Naive thymus-derived CD4-positive, alpha-beta T cell (primary cell): ENCODE measurements at regions not wholly inside any gene's neighbourhood (a gene's known extent, or its start where the extent isn't known, plus 50 kb on each side); places are given as distances from the start of the nearest gene placed in this dataset.

ENCODE experiments used
- ATAC-seq: fragments of 150-1000 bp; cut with Tn5 transposase; 2 replicates; pipeline ENCODE4 v1.10.0; 2021; ENCODE audit warnings: mild to moderate bottlenecking, moderate library complexity
- CTCF ChIA-PET: fragments of 350-600 bp; sonication (Branson Sonifier 250); formaldehyde crosslinking; loops from one replicate; lab custom pipeline; 2021; ENCODE audit warnings: antibody characterized with exemption; lab: Charles Lee
- POLR2A ChIA-PET: fragments of 350-600 bp; sonication (Branson Sonifier 250); formaldehyde crosslinking; loops from one replicate; lab custom pipeline; 2021; ENCODE audit warnings: antibody characterized with exemption, inconsistent platforms; lab: Charles Lee
- DNase-seq, 9 donors: peaks; one replicate each; pipeline versions ENCODE4 v3.0.0 to v3.0.0-alpha.2; 2020 to 2022; ENCODE audit warnings: mixed read lengths in 1 of 9
- H3K27ac ChIP-seq: one replicate; pipeline ENCODE4 v1.7.0; 2013; ENCODE audit warnings: mild to moderate bottlenecking, low read depth, low read length, moderate library complexity
- H3K27me3 ChIP-seq, 2 donors: one replicate each; pipeline ENCODE4 v1.7.0; 2013; ENCODE audit warnings: low read length in 2 of 2, mild to moderate bottlenecking in 2 of 2, moderate library complexity in 2 of 2; ENCODE audit not compliant: control insufficient read depth in 2 of 2, insufficient read depth in 2 of 2
- H3K36me3 ChIP-seq, 3 experiments: 1 replicate in 2 of 3; 2 replicates in 1 of 3; pipeline ENCODE4 v1.7.0; 2013; ENCODE audit warnings: low read length in 3 of 3, mild to moderate bottlenecking in 3 of 3, moderate library complexity in 1 of 3; ENCODE audit not compliant: insufficient read depth in 3 of 3, control insufficient read depth in 2 of 3
- H3K4me1 ChIP-seq, 2 donors: one replicate each; pipeline ENCODE4 v1.7.0; 2013; ENCODE audit warnings: low read length in 2 of 2, mild to moderate bottlenecking in 2 of 2, moderate library complexity in 1 of 2; ENCODE audit not compliant: control insufficient read depth in 2 of 2, insufficient read depth in 2 of 2
- H3K4me3 ChIP-seq: 2 replicates; pipeline ENCODE4 v1.7.0; 2013; ENCODE audit warnings: mild to moderate bottlenecking, low read length
- H3K9me3 ChIP-seq, 3 experiments: 1 replicate in 2 of 3; 2 replicates in 1 of 3; pipeline ENCODE4 v1.7.0; 2013; ENCODE audit warnings: low read length in 3 of 3; ENCODE audit not compliant: control insufficient read depth in 2 of 3
- H3K27ac Mint-ChIP-seq, 9 donors: one replicate each; pipeline ENCODE4 v1.8.0; 2020 to 2022; ENCODE audit warnings: mixed read lengths in 9 of 9, mild to moderate bottlenecking in 8 of 9, moderate library complexity in 5 of 9, inconsistent platforms in 2 of 9
- H3K27me3 Mint-ChIP-seq, 5 donors: one replicate each; pipeline ENCODE4 v1.8.0; 2021 to 2022; ENCODE audit warnings: mixed read lengths in 5 of 5, mild to moderate bottlenecking in 1 of 5
- H3K36me3 Mint-ChIP-seq, 5 donors: one replicate each; pipeline ENCODE4 v1.8.0; 2020 to 2022; ENCODE audit warnings: mixed read lengths in 5 of 5, mild to moderate bottlenecking in 3 of 5, inconsistent platforms in 1 of 5
- H3K4me1 Mint-ChIP-seq, 7 donors: one replicate each; pipeline ENCODE4 v1.8.0; 2020 to 2022; ENCODE audit warnings: mixed read lengths in 7 of 7, mild to moderate bottlenecking in 3 of 7, inconsistent platforms in 1 of 7
- H3K4me3 Mint-ChIP-seq, 10 donors: one replicate each; pipeline ENCODE4 v1.8.0; 2020 to 2022; ENCODE audit warnings: mild to moderate bottlenecking in 10 of 10, mixed read lengths in 10 of 10, moderate library complexity in 6 of 10, inconsistent platforms in 2 of 10
- H3K9me3 Mint-ChIP-seq, 11 donors: one replicate each; pipeline ENCODE4 v1.8.0; 2020 to 2022; ENCODE audit warnings: mixed read lengths in 11 of 11, mild to moderate bottlenecking in 4 of 11, inconsistent platforms in 1 of 11, moderate library complexity in 1 of 11
- intact Hi-C, 2 donors: fragments of 100-400 bp; cut with micrococcal nuclease; formaldehyde crosslinking; loops; one replicate each; pipeline ENCODE4 v1.15.1; 2023

- Mint-ChIP-seq H3K36me3 (no peaks in the 10 kb centered on the region), H3K27ac (no peak overlapping the region), H3K4me1 (no peaks in the 10 kb centered on the region), H3K27me3 (peaks cover 0 to 5% (median 0%) of the 10 kb centered on the region in 5 donors), H3K9me3 (peaks cover 0 to 12% (median 0%) of the 10 kb centered on the region in 11 donors), H3K4me3 (no peak overlapping the region)
- H3K36me3 ChIP-seq = no peaks in the 10 kb centered on the region
- no peak overlapping the region for H3K27ac ChIP-seq
- no peaks in the 10 kb centered on the region for H3K9me3 ChIP-seq
- H3K4me3 ChIP-seq = no peak overlapping the region
- CTCF ChIA-PET = no interaction called here
- ATAC-seq = no peak
- intact Hi-C loops = no loop called here
- DNase-seq = no peak
- H3K27me3 ChIP-seq = no peaks in the 10 kb centered on the region
- POLR2A ChIA-PET = no interaction called here
- no peaks in the 10 kb centered on the region for H3K4me1 ChIP-seq
These were observed 410.9 kb upstream of the TCF4 start for GRCh38 chr18:55998801-55999385.

DNA sequence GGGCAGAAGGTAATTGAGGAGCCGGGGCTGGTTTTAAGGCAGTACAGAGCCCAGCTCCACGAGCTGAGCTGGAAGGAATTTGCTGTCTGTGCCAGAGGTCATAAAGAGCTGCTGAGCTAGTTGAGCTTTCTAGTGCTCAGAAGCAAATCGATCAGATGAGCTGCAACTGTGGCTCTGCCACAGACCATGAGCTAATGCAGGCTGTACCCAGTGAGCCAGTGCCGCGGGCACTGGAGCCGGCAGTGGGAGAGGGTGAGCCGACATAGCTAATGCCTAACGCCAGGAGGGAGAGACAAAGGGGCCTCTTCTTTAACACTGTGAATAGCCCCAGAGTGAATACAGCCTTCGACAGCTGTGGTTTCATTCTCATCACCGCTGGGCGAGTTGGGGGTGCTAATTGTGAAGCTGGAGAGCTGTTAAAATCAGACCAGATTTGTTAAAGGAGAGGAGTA is 410.1 kb upstream of the TCF4 start:
- H3K27ac ChIP-seq = no peak overlapping the region
- H3K27me3 ChIP-seq = no peaks in the 10 kb centered on the region
- Mint-ChIP-seq H3K9me3 (peaks cover 0 to 12% (median 0%) of the 10 kb centered on the region in 11 donors), H3K36me3 (no peaks in the 10 kb centered on the region), H3K4me3 (no peak overlapping the region), H3K27me3 (peaks cover 0 to 5% (median 0%) of the 10 kb centered on the region in 5 donors), H3K4me1 (no peaks in the 10 kb centered on the region), H3K27ac (no peak overlapping the region)
- ATAC-seq (no peak), DNase-seq (no peak)
- ChIA-PET POLR2A (no interaction called here), CTCF (no interaction called here)
- H3K9me3 ChIP-seq = no peaks in the 10 kb centered on the region
- H3K4me1 ChIP-seq = no peaks in the 10 kb centered on the region
- intact Hi-C loops = no loop called here
- H3K4me3 ChIP-seq = no peak overlapping the region
- H3K36me3 ChIP-seq = no peaks in the 10 kb centered on the region

GRCh38 chr18:55997151-55997561 is 409.2 kb upstream of the TCF4 start:
- H3K4me3 Mint-ChIP-seq = no peak overlapping the region
- ChIA-PET POLR2A (no interaction called here), CTCF (no interaction called here)
- H3K36me3 Mint-ChIP-seq = no peaks in the 10 kb centered on the region
- Histone ChIP-seq H3K4me1 (no peaks in the 10 kb centered on the region), H3K36me3 (no peaks in the 10 kb centered on the region), H3K4me3 (no peak overlapping the region), H3K27me3 (no peaks in the 10 kb centered on the region), H3K27ac (no peak overlapping the region), H3K9me3 (no peaks in the 10 kb centered on the region)
- DNase-seq = no peak
- no peak overlapping the region for H3K27ac Mint-ChIP-seq
- peaks cover 0 to 12% (median 0%) of the 10 kb centered on the region in 11 donors for H3K9me3 Mint-ChIP-seq
- intact Hi-C loops = no loop called here
- no peaks in the 10 kb centered on the region for H3K4me1 Mint-ChIP-seq
- no peak for ATAC-seq
- peaks cover 0 to 5% (median 0%) of the 10 kb centered on the region in 5 donors for H3K27me3 Mint-ChIP-seq

DNA sequence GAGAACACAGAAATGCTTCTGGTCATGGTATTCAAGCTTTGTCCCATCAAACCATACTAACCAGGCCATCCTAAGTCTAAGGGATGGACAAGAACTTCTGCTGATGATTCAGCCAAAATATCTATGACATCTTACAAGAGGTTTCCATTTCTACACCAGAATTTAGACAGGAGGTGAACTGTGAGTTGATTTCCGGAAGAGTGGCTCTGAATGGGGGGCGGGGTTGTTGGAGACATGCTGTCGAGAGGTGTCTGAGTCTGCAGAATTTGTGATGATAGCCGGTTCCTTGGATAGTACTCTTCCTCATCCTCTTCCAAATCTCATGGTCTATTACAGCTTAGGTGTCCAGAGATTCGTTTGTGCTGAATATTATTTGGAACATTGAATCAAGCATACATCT is 408.7 kb upstream of the TCF4 start:
- ChIA-PET CTCF (no interaction called here), POLR2A (no interaction called here)
- no peak overlapping the region for H3K4me3 ChIP-seq
- intact Hi-C loops = no loop called here
- Mint-ChIP-seq H3K27me3 (peaks cover 0 to 5% (median 0%) of the 10 kb centered on the region in 5 donors), H3K4me1 (no peaks in the 10 kb centered on the region), H3K9me3 (peaks cover 0 to 12% (median 0%) of the 10 kb centered on the region in 11 donors), H3K36me3 (no peaks in the 10 kb centered on the region), H3K4me3 (no peak overlapping the region), H3K27ac (no peak overlapping the region)
- no peaks in the 10 kb centered on the region for H3K27me3 ChIP-seq
- no peaks in the 10 kb centered on the region for H3K4me1 ChIP-seq
- DNase-seq = no peak
- no peaks in the 10 kb centered on the region for H3K36me3 ChIP-seq
- H3K27ac ChIP-seq = no peak overlapping the region
- ATAC-seq = no peak
- H3K9me3 ChIP-seq = no peaks in the 10 kb centered on the region

GRCh38 chr18:55990186-55990585 is 402.2 kb upstream of the TCF4 start:
- no peak for DNase-seq
- ChIA-PET CTCF (no interaction called here), POLR2A (no interaction called here)
- intact Hi-C loops = no loop called here
- Histone ChIP-seq H3K9me3 (no peaks in the 10 kb centered on the region), H3K4me1 (no peaks in the 10 kb centered on the region), H3K27me3 (no peaks in the 10 kb centered on the region), H3K4me3 (no peak overlapping the region), H3K36me3 (no peaks in the 10 kb centered on the region), H3K27ac (no peak overlapping the region)
- Mint-ChIP-seq H3K4me3 (no peak overlapping the region), H3K27me3 (peaks cover 0 to 4% (median 0%) of the 10 kb centered on the region in 5 donors), H3K4me1 (no peaks in the 10 kb centered on the region), H3K36me3 (no peaks in the 10 kb centered on the region), H3K27ac (no peak overlapping the region), H3K9me3 (peaks cover 1 to 22% (median 8%) of the 10 kb centered on the region in 11 donors)
- no peak for ATAC-seq

GRCh38 chr18:55988537-55988936 is 400.5 kb upstream of the TCF4 start:
- Mint-ChIP-seq H3K4me3 (no peak overlapping the region), H3K4me1 (no peaks in the 10 kb centered on the region), H3K27me3 (peaks cover 0 to 4% (median 0%) of the 10 kb centered on the region in 5 donors), H3K36me3 (no peaks in the 10 kb centered on the region), H3K9me3 (peaks cover 4 to 27% (median 9%) of the 10 kb centered on the region in 11 donors), H3K27ac (no peak overlapping the region)
- ChIA-PET CTCF (no interaction called here), POLR2A (no interaction called here)
- Histone ChIP-seq H3K4me1 (no peaks in the 10 kb centered on the region), H3K27me3 (no peaks in the 10 kb centered on the region), H3K4me3 (no peak overlapping the region), H3K9me3 (no peaks in the 10 kb centered on the region), H3K27ac (no peak overlapping the region), H3K36me3 (no peaks in the 10 kb centered on the region)
- no peak for ATAC-seq
- DNase-seq = no peak
- intact Hi-C loops = no loop called here

DNA sequence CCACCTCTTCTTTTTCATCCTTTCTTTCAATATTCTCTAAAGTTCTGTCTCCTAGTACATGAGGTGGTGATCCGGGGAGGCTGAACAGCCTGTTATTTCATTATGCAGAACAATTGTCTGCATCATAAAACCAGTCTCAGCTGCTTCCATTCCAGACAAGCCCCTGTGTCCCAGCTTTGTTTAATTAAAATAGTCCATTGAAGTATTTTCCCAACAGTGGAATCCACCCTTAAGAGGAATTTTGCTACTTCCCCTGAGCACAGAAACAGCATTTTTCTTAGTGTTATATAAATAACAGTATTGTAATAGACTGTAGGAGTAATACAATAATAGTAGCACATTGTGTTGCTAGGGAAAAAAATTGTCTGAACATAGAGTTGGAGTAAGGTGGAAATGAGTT is 395.4 kb upstream of the TCF4 start:
- Histone ChIP-seq H3K27me3 (no peaks in the 10 kb centered on the region), H3K27ac (no peak overlapping the region), H3K4me1 (no peaks in the 10 kb centered on the region), H3K36me3 (no peaks in the 10 kb centered on the region), H3K9me3 (no peaks in the 10 kb centered on the region), H3K4me3 (no peak overlapping the region)
- Mint-ChIP-seq H3K4me3 (no peak overlapping the region), H3K4me1 (no peaks in the 10 kb centered on the region), H3K27ac (no peak overlapping the region), H3K27me3 (peaks cover 0 to 4% (median 0%) of the 10 kb centered on the region in 5 donors), H3K36me3 (no peaks in the 10 kb centered on the region), H3K9me3 (peaks cover 4 to 27% (median 9%) of the 10 kb centered on the region in 11 donors)
- ChIA-PET POLR2A (no interaction called here), CTCF (no interaction called here)
- DNase-seq (no peak), ATAC-seq (no peak)
- intact Hi-C loops = no loop called here
